OCI-LY1 (cell line): ENCODE measurements at regions not wholly inside any gene's neighbourhood (a gene's known extent, or its start where the extent isn't known, plus 50 kb on each side); places are given as distances from the start of the nearest gene placed in this dataset.

Source experiments
- H2AFZ ChIP-seq: fragments of 200-600 bp; sonication (generic), shearing (Covaris generic); 2 replicates; pipeline ENCODE4 v1.6.0; 2014; ENCODE audit warnings: antibody characterized with exemption, mild to moderate bottlenecking, low read length
- H3F3A ChIP-seq: fragments of 200-600 bp; sonication (generic), shearing (Covaris generic); 2 replicates; pipeline ENCODE4 v1.6.0; 2014; ENCODE audit warnings: mild to moderate bottlenecking, antibody characterized with exemption, low read length, moderate library complexity; ENCODE audit not compliant: insufficient read depth
- H3K27ac ChIP-seq: fragments of 200-600 bp; sonication (generic); 2 replicates; pipeline ENCODE4 v1.5.1; 2014; ENCODE audit warnings: low read length, mixed run types, mild to moderate bottlenecking, low read depth; ENCODE audit not compliant: poor library complexity, severe bottlenecking
- H3K27me3 ChIP-seq: fragments of 200-600 bp; sonication (generic); 2 replicates; pipeline ENCODE4 v1.6.0; 2014; ENCODE audit warnings: antibody characterized with exemption, mild to moderate bottlenecking, low read length, moderate library complexity; ENCODE audit not compliant: insufficient read depth
- H3K36me3 ChIP-seq: fragments of 200-600 bp; sonication (generic); 2 replicates; pipeline ENCODE4 v1.6.1; 2014; ENCODE audit warnings: mild to moderate bottlenecking, antibody characterized with exemption, low read length, moderate library complexity, mixed read lengths; ENCODE audit not compliant: insufficient read depth
- H3K4me1 ChIP-seq: fragments of 200-600 bp; sonication (generic); 2 replicates; pipeline ENCODE4 v1.5.1; 2014; ENCODE audit warnings: mild to moderate bottlenecking, low read length, moderate library complexity; ENCODE audit not compliant: insufficient read depth, severe bottlenecking
- H3K4me2 ChIP-seq: fragments of 200-600 bp; sonication (generic), shearing (Covaris generic); 2 replicates; pipeline ENCODE4 v1.6.1; 2014; ENCODE audit warnings: low read length
- H3K4me3 ChIP-seq: fragments of 200-600 bp; sonication (generic); 2 replicates; pipeline ENCODE4 v1.5.1; 2014; ENCODE audit warnings: low read length, low read depth, mild to moderate bottlenecking, mixed read lengths; ENCODE audit not compliant: poor library complexity, severe bottlenecking
- H3K79me2 ChIP-seq: fragments of 200-600 bp; shearing (Covaris generic); 2 replicates; pipeline ENCODE4 v1.6.1; 2016; ENCODE audit warnings: mixed run types, low read length, mixed read lengths; ENCODE audit not compliant: insufficient read depth
- H3K9ac ChIP-seq: fragments of 200-600 bp; sonication (generic), shearing (Covaris generic); 2 replicates; pipeline ENCODE4 v1.6.1; 2014; ENCODE audit warnings: mild to moderate bottlenecking, low read length, mixed read lengths
- H3K9me2 ChIP-seq: fragments of 200-600 bp; sonication (generic), shearing (Covaris generic); 2 replicates; pipeline ENCODE4 v1.6.1; 2014; ENCODE audit warnings: low read depth, mild to moderate bottlenecking, low read length, mixed read lengths
- H3K9me3 ChIP-seq: fragments of 200-600 bp; shearing (Covaris generic); 2 replicates; pipeline ENCODE4 v1.6.1; 2014; ENCODE audit warnings: low read length, mixed read lengths
- H4K20me1 ChIP-seq: fragments of 200-600 bp; sonication (generic), shearing (Covaris generic); 2 replicates; pipeline ENCODE4 v1.6.0; 2016; ENCODE audit warnings: mild to moderate bottlenecking, low read length; ENCODE audit not compliant: insufficient read depth
- EZH2 ChIP-seq: fragments of 200-600 bp; sonication (generic), shearing (Covaris generic); IDR thresholded peaks from 2 replicates; pipeline ENCODE4 v1.8.0; 2017; ENCODE audit warnings: borderline replicate concordance, mixed run types, mild to moderate bottlenecking, antibody characterized with exemption, low read length, moderate library complexity, mixed read lengths
- TF ChIP-seq, protein P1 (sequence below): fragments of 200-600 bp; sonication (generic), shearing (Covaris generic); IDR thresholded peaks from 2 replicates; pipeline ENCODE4 v1.5.1; 2017; ENCODE audit warnings: mild to moderate bottlenecking, antibody characterized with exemption, low read length, moderate library complexity, mixed read lengths

DNA sequence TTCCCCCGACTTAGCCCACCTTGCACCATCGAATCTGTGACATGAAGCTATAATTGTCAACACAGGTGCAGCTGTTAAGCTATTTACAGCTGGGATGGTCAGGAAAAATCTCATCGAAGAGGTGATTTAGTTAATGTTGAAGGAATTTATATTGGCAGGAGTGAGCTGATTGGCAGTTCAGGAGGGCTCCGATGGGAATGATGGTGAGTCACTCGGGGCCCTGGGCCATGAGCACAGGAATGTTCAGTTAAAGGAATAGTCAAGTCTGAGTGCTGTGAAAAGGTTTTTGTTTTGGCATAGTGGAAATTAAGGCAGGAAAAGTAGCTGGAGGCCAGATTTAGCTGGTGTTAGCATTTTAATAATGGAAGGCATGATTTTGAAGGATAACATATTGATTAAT is 95.7 kb downstream of the OXSM start:
- TF ChIP-seq, protein P1, sequence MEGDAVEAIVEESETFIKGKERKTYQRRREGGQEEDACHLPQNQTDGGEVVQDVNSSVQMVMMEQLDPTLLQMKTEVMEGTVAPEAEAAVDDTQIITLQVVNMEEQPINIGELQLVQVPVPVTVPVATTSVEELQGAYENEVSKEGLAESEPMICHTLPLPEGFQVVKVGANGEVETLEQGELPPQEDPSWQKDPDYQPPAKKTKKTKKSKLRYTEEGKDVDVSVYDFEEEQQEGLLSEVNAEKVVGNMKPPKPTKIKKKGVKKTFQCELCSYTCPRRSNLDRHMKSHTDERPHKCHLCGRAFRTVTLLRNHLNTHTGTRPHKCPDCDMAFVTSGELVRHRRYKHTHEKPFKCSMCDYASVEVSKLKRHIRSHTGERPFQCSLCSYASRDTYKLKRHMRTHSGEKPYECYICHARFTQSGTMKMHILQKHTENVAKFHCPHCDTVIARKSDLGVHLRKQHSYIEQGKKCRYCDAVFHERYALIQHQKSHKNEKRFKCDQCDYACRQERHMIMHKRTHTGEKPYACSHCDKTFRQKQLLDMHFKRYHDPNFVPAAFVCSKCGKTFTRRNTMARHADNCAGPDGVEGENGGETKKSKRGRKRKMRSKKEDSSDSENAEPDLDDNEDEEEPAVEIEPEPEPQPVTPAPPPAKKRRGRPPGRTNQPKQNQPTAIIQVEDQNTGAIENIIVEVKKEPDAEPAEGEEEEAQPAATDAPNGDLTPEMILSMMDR = no peak
- no peak for TF ChIP-seq EZH2
- H3K9me3 ChIP-seq = no peaks in the 10 kb centered on the region

DNA sequence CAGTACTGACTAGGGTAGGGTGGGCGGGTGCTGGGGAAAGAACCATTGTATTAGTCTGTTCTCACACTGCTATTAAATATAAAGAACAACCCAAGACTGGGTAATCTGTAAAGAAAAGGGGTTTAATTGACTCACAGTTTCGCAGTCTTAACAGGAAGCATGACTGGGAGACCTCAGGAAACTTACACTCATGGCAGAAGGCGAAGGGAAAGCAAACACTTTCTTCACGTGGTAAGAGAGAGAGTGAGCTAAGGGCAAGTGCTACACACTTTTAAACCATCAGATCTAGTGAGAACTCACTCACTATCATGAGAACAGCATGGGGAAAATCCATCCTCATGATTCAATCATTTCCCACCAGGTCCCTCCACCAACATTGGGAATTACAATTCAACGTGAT is 98.0 kb downstream of the OXSM start:
- Histone ChIP-seq H3K9ac (no peak overlapping the region), H3K79me2 (no peaks in the 10 kb centered on the region), H3K9me3 (no peaks in the 10 kb centered on the region), H3K4me2 (no peak overlapping the region), H4K20me1 (no peaks in the 10 kb centered on the region), H3K27me3 (no peaks in the 10 kb centered on the region; the same call in 1 of the 2 replicates), H3F3A (no peaks in the 10 kb centered on the region), H3K36me3 (no peaks in the 10 kb centered on the region), H3K4me1 (no peaks in the 10 kb centered on the region), H3K4me3 (no peak overlapping the region), H3K27ac (no peak overlapping the region), H3K9me2 (no peaks in the 10 kb centered on the region), H2AFZ (no peak overlapping the region)
- TF ChIP-seq, protein P1 = no peak
- TF ChIP-seq EZH2 = no peak

More for the DNA sequence above, 95.7 kb downstream of the OXSM start:
- no peak overlapping the region for H3K4me2 ChIP-seq
- no peaks in the 10 kb centered on the region for H3K9me2 ChIP-seq
- no peaks in the 10 kb centered on the region for H3K36me3 ChIP-seq
- H3K9ac ChIP-seq = no peak overlapping the region
- H3K27ac ChIP-seq = no peak overlapping the region
- no peak overlapping the region for H3K4me3 ChIP-seq
- no peak overlapping the region for H2AFZ ChIP-seq
- H3K79me2 ChIP-seq = no peaks in the 10 kb centered on the region
- no peaks in the 10 kb centered on the region for H3K4me1 ChIP-seq
- no peaks in the 10 kb centered on the region for H3F3A ChIP-seq
- H4K20me1 ChIP-seq = no peaks in the 10 kb centered on the region
- H3K27me3 ChIP-seq = no peaks in the 10 kb centered on the region; the same call in 1 of the 2 replicates

DNA sequence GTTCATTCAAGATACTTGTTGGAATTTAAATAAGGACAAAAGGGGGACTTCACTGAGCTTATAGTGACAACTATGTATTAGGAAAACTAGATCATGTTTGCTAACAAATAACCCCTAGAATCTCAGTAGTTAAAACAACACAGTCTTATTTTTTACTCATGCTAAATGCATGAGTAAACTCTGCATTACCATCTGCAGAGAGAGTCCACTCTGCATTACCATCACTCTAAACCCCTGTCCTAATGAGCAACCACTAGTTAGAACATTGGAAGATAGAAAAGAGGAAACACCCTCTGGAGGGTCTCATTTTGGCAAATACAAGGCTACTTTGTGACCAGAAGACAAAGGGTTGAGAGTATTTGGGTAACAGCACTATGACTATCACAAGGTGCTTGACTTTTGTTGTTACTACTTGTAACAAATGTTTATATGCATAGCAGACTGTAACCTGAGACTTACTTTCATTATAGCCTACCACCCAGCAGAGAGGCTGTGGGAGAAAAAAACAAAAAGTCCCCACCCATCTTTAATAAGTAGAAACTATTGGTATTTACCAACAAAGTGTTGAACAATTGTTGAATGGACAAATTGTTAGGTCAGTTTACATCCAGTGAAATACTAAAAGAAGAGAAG is 99.1 kb downstream of the OXSM start:
- no peaks in the 10 kb centered on the region for H3K36me3 ChIP-seq
- no peaks in the 10 kb centered on the region for H3K4me1 ChIP-seq
- H4K20me1 ChIP-seq = no peaks in the 10 kb centered on the region
- no peak overlapping the region for H3K4me2 ChIP-seq
- H2AFZ ChIP-seq = no peak overlapping the region
- TF ChIP-seq, protein P1 = no peak
- no peak for TF ChIP-seq EZH2
- no peaks in the 10 kb centered on the region for H3K79me2 ChIP-seq
- no peaks in the 10 kb centered on the region for H3K9me2 ChIP-seq
- no peaks in the 10 kb centered on the region for H3K27me3 ChIP-seq
- H3K4me3 ChIP-seq = no peak overlapping the region
- no peaks in the 10 kb centered on the region for H3F3A ChIP-seq
- no peak overlapping the region for H3K9ac ChIP-seq
- H3K9me3 ChIP-seq = no peaks in the 10 kb centered on the region
- H3K27ac ChIP-seq = no peak overlapping the region
